Esophagus squamous epithelium (tissue), 5 donors: ENCODE measurements at regions not wholly inside any gene's neighbourhood (a gene's known extent, or its start where the extent isn't known, plus 50 kb on each side); places are given as distances from the start of the nearest gene placed in this dataset.

Source experiments
- DNase-seq: peaks from one replicate; lab custom pipeline; 2025; lab: John Stamatoyannopoulos, UW
- H3K27ac ChIP-seq, 4 donors: fragments of 200-600 bp; sonication (generic); one replicate each; pipeline ENCODE4 v1.5.1; 2016 to 2019; ENCODE audit warnings: mild to moderate bottlenecking in 1 of 4
- H3K27me3 ChIP-seq, 4 donors: fragments of 200-600 bp; sonication (generic); 1 replicate in 3 of 4; 2 replicates in 1 of 4; pipeline versions ENCODE4 v1.5.1 to v1.6.0; 2017 to 2021; ENCODE audit warnings: antibody characterized with exemption in 1 of 4
- H3K36me3 ChIP-seq, 3 donors: fragments of 200-600 bp; sonication (generic); one replicate each; pipeline ENCODE4 v1.5.1; 2016 to 2019
- H3K4me1 ChIP-seq, 3 donors: fragments of 200-600 bp; sonication (generic); one replicate each; pipeline ENCODE4 v1.5.1; 2017 to 2019
- H3K4me3 ChIP-seq, 4 donors: fragments of 200-600 bp; sonication (generic); 1 replicate in 3 of 4; 2 replicates in 1 of 4; pipeline ENCODE4 v1.5.1; 2016 to 2019; ENCODE audit warnings: mild to moderate bottlenecking in 2 of 4, moderate library complexity in 1 of 4
- H3K9me3 ChIP-seq, 3 donors: fragments of 200-600 bp; sonication (generic); one replicate each; pipeline ENCODE4 v1.5.1; 2016 to 2019
- CTCF ChIP-seq, 6 experiments: fragments of 450-650 bp in 4 of 6; fragments of 200-600 bp in 2 of 6; sonication (generic) in 2 of 6; IDR thresholded peaks; one replicate each; pipeline ENCODE4 v1.5.1; 2016 to 2019; ENCODE audit warnings: antibody characterized with exemption in 6 of 6, mild to moderate bottlenecking in 4 of 6, moderate library complexity in 4 of 6
- POLR2A ChIP-seq, 4 donors: fragments of 450-650 bp; IDR thresholded peaks; one replicate each; pipeline ENCODE4 v1.6.1; 2017; ENCODE audit warnings: antibody characterized with exemption in 4 of 4, mild to moderate bottlenecking in 4 of 4, moderate library complexity in 3 of 4
- WGBS, 2 donors: methylation state at CpG; one replicate each; pipeline ENCODE4 v1.1.5; 2018; 5-methylcytosine and 5-hydroxymethylcytosine counted together
- intact Hi-C: fragments of 100-400 bp; cut with DNase I; formaldehyde crosslinking; loops from one replicate; pipeline ENCODE4 v1.15.0; 2022
- donor health status: DM: yes; HTN: yes; CAD: no.

GRCh38 chr2:129482626-129483025 lies 496.8 kb upstream of the RAB6C start:
- no peak overlapping the region for H3K27ac ChIP-seq
- no peaks in the 10 kb centered on the region for H3K4me1 ChIP-seq
- WGBS, 2 donors, result 60 to 82% methylated on average over 1 to 6 of the region's 6 CpGs
- no peaks in the 10 kb centered on the region for H3K36me3 ChIP-seq
- H3K9me3 ChIP-seq, result no peaks in the 10 kb centered on the region
- no peak overlapping the region for H3K4me3 ChIP-seq
- TF ChIP-seq POLR2A (IDR thresholded peaks at IDR 0.05) (no peak), CTCF (IDR thresholded peaks at IDR 0.05) (no peak)
- DNase-seq, result no peak
- intact Hi-C loops, result no loop called here
- H3K27me3 ChIP-seq, result peaks cover 0 to 5% (median 0%) of the 10 kb centered on the region in 4 donors

GRCh38 chr2:129483366-129483765 lies 496.1 kb upstream of the RAB6C start:
- no peak for DNase-seq
- H3K27me3 ChIP-seq, result peaks cover 0 to 5% (median 0%) of the 10 kb centered on the region in 4 donors
- H3K27ac ChIP-seq, result no peak overlapping the region
- intact Hi-C loops, result no loop called here
- no peaks in the 10 kb centered on the region for H3K36me3 ChIP-seq
- H3K4me1 ChIP-seq, result no peaks in the 10 kb centered on the region
- no peaks in the 10 kb centered on the region for H3K9me3 ChIP-seq
- WGBS, 2 donors, result 47 to 69% methylated on average over 4 of the region's 4 CpGs
- TF ChIP-seq POLR2A (IDR thresholded peaks at IDR 0.05) (no peak), CTCF (IDR thresholded peaks at IDR 0.05) (no peak)
- no peak overlapping the region for H3K4me3 ChIP-seq

- Histone ChIP-seq H3K27me3 (peaks cover 0 to 5% (median 0%) of the 10 kb centered on the region in 4 donors), H3K4me1 (no peaks in the 10 kb centered on the region), H3K9me3 (no peaks in the 10 kb centered on the region), H3K4me3 (no peak overlapping the region), H3K27ac (no peak overlapping the region), H3K36me3 (no peaks in the 10 kb centered on the region)
- TF ChIP-seq POLR2A (IDR thresholded peaks at IDR 0.05) (no peak), CTCF (IDR thresholded peaks at IDR 0.05) (no peak)
- intact Hi-C loops, result no loop called here
- DNase-seq, result no peak
- whole genome bisulfite sequencing, 2 donors, result 83 to 85% methylated on average over 10 of the region's 10 CpGs
Observed at GRCh38 chr2:129484999-129485897, 494.2 kb upstream of the RAB6C start.

GRCh38 chr2:129488376-129488775 lies 491.1 kb upstream of the RAB6C start:
- no peak overlapping the region for H3K27ac ChIP-seq
- 54 to 70% methylated on average over 2 to 4 of the region's 4 CpGs for WGBS, 2 donors
- H3K9me3 ChIP-seq, result no peaks in the 10 kb centered on the region
- DNase-seq, result no peak
- H3K36me3 ChIP-seq, result no peaks in the 10 kb centered on the region
- intact Hi-C loops, result no loop called here
- H3K4me1 ChIP-seq, result no peaks in the 10 kb centered on the region
- H3K27me3 ChIP-seq, result peaks cover 0 to 8% (median 0%) of the 10 kb centered on the region in 4 donors
- H3K4me3 ChIP-seq, result no peak overlapping the region
- TF ChIP-seq CTCF (IDR thresholded peaks at IDR 0.05), result no peak
- no peak for TF ChIP-seq POLR2A (IDR thresholded peaks at IDR 0.05)

GRCh38 chr2:129490641-129491040 lies 488.8 kb upstream of the RAB6C start:
- WGBS, 2 donors, result 57 to 84% methylated on average over 6 of the region's 7 CpGs
- TF ChIP-seq CTCF (IDR thresholded peaks at IDR 0.05) (no peak), POLR2A (IDR thresholded peaks at IDR 0.05) (no peak)
- H3K4me3 ChIP-seq, result no peak overlapping the region

More at GRCh38 chr2:129490641-129491040, 488.8 kb upstream of the RAB6C start:
- no peaks in the 10 kb centered on the region for H3K4me1 ChIP-seq
- no peaks in the 10 kb centered on the region for H3K9me3 ChIP-seq
- H3K27ac ChIP-seq, result no peak overlapping the region
- peaks cover 0 to 8% (median 0%) of the 10 kb centered on the region in 4 donors for H3K27me3 ChIP-seq
- no peaks in the 10 kb centered on the region for H3K36me3 ChIP-seq
- no peak for DNase-seq
- intact Hi-C loops, result no loop called here
